Activated effector memory CD4-positive, alpha-beta T cell treated with Interleukin-2 at 50 U/mL for 16 hours (primary cell): ENCODE measurements at regions not wholly inside any gene's neighbourhood (a gene's known extent, or its start where the extent isn't known, plus 50 kb on each side); places are given as distances from the start of the nearest gene placed in this dataset.

Experiments used
- DNase-seq: peaks from one replicate; pipeline ENCODE4 v3.0.0-alpha.2; 2020

DNA sequence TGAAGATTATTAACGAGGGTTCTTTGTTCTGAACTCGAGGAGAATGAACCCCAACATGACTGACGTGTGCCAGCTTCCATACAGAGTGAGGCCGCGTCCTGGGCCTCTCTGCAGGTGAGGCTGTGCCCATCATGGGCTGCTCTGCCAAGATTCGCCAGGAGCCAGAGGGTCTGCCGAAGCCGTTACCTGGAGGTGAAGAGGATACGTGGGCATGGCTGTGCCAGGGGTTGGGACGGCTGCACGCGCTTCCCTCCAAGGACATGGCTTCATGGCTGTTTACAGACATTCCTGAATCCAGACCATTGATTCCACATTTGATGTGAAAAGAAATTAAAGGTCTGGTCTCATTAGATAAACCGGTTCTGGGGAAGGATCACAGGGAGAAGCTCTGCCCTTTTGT, 211.4 kb upstream of the SALL3 start:
- DNase-seq, result no peak

DNA sequence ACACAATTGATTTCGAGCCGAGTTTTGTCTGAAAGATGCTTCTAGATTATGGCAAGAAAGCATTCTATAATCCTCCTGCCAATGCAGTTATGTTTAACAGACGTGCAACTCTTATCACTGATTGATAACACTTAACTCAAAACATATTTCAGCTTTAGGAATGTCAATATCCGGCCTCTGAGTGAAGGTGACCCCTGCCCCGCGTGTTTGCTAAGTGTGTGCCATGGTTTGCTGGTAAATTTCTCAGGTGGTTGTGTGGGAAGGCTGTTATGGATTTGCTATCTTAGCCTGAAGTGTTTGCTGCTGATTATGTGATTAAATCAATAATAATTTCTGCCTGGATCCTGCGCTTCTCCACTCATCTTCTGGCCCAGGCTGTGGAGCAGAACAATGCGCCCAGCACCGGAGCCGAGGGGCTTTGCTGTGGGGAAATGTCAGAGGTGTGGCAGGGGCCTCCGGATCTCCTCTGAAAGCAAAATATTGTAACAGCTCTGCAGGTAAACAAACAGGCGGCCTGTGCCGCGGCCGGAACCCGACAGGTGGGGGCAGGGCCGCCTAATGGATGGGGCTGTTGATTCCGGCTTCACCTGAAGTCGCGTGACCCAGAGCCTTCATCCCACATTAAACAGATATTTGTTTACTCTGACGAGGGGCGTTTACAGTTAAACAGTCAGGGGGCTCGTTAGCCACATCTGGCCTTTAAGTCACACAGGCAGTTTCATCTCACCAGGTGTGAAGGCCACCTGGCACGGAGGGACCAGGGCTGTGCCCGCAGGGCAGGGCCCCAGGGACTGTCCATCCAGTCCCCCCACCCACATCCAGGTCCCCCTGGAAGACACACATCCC, 210.7 kb upstream of the SALL3 start:
- no peak for DNase-seq

DNA sequence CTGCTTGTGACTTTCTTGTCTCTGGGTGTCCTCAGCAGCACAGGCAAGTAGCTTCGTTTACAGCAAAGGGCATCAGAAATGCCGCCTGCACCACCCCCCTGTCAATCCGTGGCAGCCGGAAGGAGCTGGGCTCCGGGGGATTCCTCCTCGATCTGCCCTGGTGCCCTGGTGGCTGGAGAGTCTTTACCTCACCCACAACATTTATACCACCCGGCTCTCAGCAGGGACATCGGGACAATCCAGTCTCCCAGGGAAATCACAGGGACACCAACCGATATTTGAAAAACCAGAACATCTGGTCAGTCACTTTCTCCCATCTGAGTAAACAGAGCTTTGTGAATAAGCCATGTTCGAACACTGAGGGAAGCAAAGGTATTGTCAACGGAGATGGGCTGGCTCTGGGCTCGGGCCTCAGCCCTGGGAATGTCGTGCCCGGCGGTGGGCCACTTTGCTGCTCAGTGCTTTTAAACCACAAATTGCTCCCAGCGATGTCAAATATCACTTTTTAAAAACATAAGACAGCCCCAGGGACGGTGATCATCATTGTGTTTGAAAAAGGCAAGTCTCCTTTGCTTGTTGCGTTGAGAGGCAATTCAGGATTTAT, 210.0 kb upstream of the SALL3 start:
- DNase-seq, result no peak

DNA sequence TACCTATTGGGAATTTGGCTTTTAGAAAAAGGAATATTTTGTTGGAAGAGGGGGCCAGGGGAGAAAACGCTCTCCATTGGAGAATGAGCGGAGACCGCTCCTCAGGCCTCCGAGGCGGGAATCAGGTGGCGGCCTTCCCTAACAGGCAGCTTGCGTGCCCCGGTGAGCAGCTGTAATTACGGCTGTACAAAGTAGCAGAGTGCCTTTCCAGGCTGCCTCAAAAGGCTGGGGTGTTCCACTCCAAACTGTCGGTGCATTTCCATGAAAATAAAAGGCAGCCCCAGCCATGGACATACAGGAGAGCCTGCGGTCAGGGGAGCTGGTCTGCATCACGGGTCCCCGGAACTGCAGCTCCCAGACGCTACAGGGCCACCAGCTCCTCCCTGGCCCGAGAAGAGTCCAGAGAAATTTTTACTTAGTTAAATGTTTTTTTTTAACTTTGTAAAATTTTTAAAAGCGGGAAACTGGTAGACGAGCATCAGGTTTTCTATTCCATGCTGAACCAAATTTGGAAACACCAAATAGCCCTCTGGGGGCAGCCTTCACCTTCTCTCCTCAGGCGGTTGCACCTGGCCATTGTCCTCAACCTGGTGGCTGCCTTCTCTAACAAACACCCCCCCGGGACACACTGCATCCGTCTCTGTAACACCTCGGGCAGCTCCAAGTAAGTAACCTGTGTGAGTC, 209.3 kb upstream of the SALL3 start:
- no peak for DNase-seq

GRCh38 chr18:78770823-78771139, 208.8 kb upstream of the SALL3 start:
- no peak for DNase-seq

DNA sequence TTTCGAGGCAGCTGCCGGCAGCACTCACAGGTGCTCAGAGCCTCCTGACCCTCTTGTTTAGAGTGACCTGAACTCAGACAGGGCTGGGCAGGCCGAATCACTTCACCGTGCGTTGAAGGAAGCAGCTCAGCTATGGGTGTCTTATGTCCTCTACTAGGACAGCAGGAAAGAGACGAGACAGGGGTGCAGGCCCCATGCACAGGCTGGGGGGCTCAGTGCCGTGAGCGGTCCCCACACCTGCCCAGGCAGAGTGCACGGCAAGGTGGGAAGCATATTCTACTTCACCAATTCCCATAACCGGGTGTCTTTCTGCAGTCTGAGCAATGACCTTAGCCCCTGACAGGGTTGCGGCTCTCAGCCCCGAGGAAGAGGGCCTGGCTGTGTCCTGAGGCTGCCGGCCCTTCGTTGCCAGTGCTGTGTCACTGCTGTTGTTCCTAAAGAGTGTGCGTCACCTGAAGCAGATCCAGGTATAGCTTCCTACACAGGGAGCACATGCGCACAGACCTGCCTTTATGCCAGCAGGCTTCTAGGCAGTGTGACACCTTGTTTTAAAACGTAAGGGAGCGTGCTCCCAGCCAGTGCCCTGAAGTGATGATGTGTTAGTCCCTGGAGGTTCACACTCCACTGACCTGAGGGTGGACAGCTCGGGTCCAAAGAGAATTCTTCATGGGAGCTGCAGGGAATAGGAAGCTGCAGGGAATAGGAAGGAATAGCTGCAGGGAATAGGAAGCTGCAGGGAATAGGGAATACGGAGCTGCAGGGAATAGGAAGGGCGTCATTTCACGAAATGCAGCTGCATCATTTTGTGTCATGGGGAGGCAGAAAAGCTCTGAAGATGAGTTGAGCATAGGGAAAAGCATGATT, 207.9 kb upstream of the SALL3 start:
- no peak for DNase-seq

- DNase-seq, result no peak
Measured at GRCh38 chr18:78772360-78773302, 207.0 kb upstream of the SALL3 start.

DNA sequence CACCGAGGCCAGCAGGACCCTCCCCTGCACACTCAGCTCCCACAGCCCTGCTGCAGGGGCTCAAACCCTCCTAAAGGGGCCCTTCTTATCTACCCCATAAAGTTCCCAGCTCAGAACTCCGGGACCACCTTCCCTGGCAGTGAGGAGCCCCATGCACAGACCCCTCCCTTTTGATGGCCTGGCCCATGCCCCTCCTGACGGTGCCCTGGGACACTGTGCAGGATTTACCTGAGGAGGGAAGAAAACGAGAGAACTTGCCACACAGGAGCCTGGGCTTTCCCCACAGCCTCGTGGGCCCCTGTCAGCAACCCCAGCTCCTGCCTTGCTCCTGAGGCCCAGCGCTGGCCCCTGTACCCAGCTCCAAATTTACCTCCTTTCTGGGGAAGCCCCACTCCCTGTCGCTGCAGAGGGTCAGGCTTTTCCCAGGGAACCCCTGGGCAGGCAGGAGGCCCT, 206.3 kb upstream of the SALL3 start:
- no peak for DNase-seq

DNA sequence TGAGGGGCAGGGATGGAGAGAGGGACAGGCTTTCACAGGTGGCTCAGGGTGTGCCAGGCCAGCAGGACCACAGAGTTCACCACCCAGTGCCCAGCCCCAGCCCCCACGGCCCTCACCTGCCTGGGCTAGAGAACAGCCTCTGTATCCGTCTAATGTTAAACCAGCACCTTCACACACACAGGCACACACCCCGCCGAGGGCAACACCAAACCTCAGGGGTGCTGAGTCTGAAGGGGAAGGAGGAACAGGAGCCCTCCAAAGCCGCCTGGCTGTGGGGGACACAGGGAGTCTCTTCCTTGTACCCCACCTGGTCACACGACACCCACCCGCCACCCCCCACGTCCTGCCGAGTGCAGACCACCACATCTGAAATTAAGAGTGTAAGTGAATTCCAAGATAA, 205.8 kb upstream of the SALL3 start:
- DNase-seq, result no peak

GRCh38 chr18:78774741-78775141, 204.9 kb upstream of the SALL3 start:
- DNase-seq, result no peak

DNA sequence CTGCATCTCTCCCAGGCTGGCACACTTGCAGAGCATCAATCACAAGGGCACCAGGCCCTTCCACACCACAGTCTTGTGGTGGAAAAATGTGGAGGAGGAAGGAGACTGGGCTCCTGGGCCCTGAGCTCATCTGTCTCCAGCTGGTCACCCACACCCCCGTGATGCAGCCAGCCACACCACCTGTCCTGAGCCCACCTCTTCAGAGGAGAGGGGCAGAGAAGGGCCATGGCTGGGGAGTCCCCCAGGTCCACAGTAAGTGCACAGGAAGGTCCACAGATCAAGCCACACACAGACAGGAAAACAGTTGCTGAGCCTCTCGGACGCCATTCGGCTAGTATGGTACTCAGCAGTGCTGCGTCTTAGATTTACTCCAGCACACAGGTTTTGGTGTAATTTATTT, 203.5 kb upstream of the SALL3 start:
- no peak for DNase-seq

DNA sequence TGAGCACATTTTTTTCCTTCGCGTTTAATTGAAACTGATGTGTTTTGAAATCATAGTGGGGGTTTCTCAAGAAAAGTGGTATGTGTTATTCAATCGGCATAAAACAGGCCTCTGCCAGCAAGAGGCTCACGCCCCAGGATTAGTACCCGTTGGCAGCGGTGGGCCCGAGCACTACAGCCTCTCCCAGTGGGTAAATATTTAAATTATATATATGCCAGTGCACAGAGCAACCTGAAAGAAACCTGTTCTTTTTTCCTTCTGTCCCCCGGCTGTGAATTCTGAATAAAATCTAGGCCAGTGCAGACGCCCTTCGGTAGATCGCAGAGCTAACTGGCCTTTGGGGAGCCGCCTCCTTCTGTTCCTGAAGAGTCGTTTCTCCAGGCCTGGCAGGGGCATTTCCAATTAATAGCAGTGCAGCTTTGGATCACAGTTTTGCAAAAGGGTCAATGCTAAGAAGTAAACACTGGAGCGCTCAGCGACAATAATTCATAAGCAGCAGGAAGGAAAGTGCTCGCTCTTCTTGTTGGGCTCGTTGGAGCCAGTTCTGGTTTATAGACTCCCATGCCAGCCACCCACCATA, 202.8 kb upstream of the SALL3 start:
- no peak for DNase-seq

- no peak for DNase-seq
Measured at GRCh38 chr18:78777992-78778391, 201.6 kb upstream of the SALL3 start.

- DNase-seq, result no peak
Measured at GRCh38 chr18:78778651-78779050, 201.0 kb upstream of the SALL3 start.

- DNase-seq, result no peak
Measured at GRCh38 chr18:78779996-78780718, 199.5 kb upstream of the SALL3 start.

GRCh38 chr18:78780719-78781600, 198.7 kb upstream of the SALL3 start:
- no peak for DNase-seq

- no peak for DNase-seq
Measured at GRCh38 chr18:78781601-78781960, 198.0 kb upstream of the SALL3 start.

GRCh38 chr18:78782951-78783563, 196.6 kb upstream of the SALL3 start:
- no peak for DNase-seq

DNA sequence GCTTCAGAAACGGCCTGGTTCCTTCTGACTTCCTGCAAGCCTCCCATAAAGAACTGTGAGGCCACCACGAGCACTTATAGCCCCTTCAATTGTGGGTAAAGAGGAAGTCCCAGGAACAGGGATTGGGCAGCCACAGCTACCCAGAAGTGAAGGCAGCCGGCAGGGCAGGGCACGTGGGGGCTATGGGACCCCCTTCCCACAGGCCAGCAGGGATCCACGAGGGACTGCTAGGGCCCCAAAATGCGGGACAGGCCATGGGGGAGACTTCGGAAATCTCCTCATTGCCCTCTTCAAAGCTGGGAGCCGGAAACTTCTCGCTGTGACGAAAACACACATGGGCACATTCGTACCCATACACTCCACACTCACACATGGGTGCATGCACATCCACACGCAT, 196.1 kb upstream of the SALL3 start:
- DNase-seq, result no peak

DNA sequence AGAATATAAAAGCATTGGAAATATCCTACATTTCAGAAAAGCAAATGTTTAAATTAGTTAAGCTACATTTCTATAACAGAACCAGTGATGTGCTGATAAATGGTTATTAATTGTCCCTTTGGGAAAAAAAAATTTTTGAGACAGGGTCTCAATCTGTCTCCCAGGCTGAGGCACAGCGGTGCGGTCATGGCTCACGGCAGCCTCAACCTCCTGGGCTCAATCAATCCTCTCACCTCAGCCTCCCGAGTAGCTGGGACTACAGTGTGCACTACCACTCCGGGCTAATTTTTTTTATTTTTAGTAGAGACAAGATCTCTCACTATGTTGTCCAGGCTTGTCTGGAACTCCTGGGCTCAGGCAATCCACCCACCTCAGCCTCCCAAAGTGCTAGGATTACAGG, 194.8 kb upstream of the SALL3 start:
- no peak for DNase-seq
